ENCODE measurements at regions not wholly inside any gene's neighbourhood (a gene's known extent, or its start where the extent isn't known, plus 50 kb on each side); places are given as distances from the start of the nearest gene placed in this dataset.

DNA sequence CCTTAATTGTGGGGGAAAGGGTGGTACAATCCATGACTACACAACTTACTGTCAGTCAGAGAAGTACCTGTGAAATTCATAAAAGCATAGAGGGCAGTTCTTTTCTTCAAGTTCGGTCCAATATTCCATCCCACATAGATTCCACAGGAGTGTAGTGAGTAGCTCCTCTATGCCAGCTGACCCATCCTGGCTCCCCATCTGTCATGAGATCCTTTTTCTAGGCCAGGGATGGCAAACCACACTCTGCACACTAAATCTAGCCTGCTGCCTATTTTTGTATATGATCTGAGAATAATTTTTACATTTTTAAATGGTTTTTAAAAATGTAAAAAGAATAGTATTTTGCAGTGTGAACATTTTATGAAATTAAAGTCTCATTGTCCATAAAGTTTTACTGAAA lies 107.0 kb upstream of the TSPAN2 start:
- H3K27ac Mint-ChIP-seq, result no peak overlapping the region
- DNase-seq, result no peak
- no peaks in the 10 kb centered on the region for H3K36me3 Mint-ChIP-seq
- Histone ChIP-seq H3K9me3 (no peaks in the 10 kb centered on the region), H3K36me3 (ENCODE audit: control insufficient read depth in 2 of 2, extremely low read depth in 1 of 2, insufficient read depth in 1 of 2, low read length in 1 of 2) (no peaks in the 10 kb centered on the region), H3K4me1 (ENCODE audit: control insufficient read depth in 1 of 2, extremely low read depth in 1 of 2, insufficient read depth in 2 of 2, low read length in 2 of 2) (no peaks in the 10 kb centered on the region), H3K4me3 (ENCODE audit: control insufficient read depth in 1 of 2, extremely low read depth in 1 of 2, low read length in 1 of 2) (no peak overlapping the region), H3K27ac (ENCODE audit: low read length) (no peak overlapping the region), H3K27me3 (replicated peaks in 1 of 2; ENCODE audit: control insufficient read depth in 2 of 2, extremely low read depth in 1 of 2, insufficient read depth in 2 of 2, low read length in 1 of 2) (peaks cover 0 to 3% of the 10 kb centered on the region in 2 experiments)
- POLR2A ChIA-PET, result no interaction called here
- H3K9me3 Mint-ChIP-seq, result peaks cover 0 to 2% (median 0%) of the 10 kb centered on the region in 3 donors
- WGBS (ENCODE audit: insufficient coverage), result no CpG with 5 or more reads among the region's 1 CpG
- H3K27me3 Mint-ChIP-seq, result peaks cover 23 to 34% of the 10 kb centered on the region in 2 donors
- no peak for ATAC-seq (replicated peaks in 1 of 4)
- H3K4me1 Mint-ChIP-seq, result no peaks in the 10 kb centered on the region
- no peak overlapping the region for H3K4me3 Mint-ChIP-seq
- CTCF ChIA-PET, result no interaction called here

DNA sequence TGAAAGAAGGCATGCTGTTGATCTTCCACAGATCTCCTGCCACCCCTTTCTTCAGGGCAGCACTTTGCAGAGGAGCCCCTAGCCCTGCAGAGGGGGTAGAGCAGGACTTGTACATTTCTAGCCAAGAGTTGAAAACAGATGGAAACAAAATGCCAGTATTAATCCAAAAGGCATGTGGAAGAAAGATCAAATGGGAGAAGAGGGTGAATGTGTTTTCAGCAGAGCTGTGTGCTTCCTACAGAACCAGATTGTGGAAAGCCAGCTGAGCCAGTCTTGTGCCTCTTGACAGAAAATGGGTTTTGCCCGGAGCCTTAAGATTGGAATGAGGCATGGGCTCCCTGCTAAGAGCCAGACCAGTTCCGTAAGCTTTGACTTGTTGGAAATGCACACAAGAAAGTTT lies 105.2 kb upstream of the TSPAN2 start:
- Mint-ChIP-seq H3K27me3 (peaks cover 20 to 29% of the 10 kb centered on the region in 2 donors), H3K4me3 (no peak overlapping the region), H3K36me3 (no peaks in the 10 kb centered on the region), H3K9me3 (no peaks in the 10 kb centered on the region), H3K27ac (no peak overlapping the region), H3K4me1 (no peaks in the 10 kb centered on the region)
- WGBS (ENCODE audit: insufficient coverage), result 37% methylated on average over 2 of the region's 2 CpGs
- Histone ChIP-seq H3K4me3 (ENCODE audit: control insufficient read depth in 1 of 2, extremely low read depth in 1 of 2, low read length in 1 of 2) (no peak overlapping the region), H3K4me1 (ENCODE audit: control insufficient read depth in 1 of 2, extremely low read depth in 1 of 2, insufficient read depth in 2 of 2, low read length in 2 of 2) (no peaks in the 10 kb centered on the region), H3K36me3 (ENCODE audit: control insufficient read depth in 2 of 2, extremely low read depth in 1 of 2, insufficient read depth in 1 of 2, low read length in 1 of 2) (no peaks in the 10 kb centered on the region), H3K9me3 (no peaks in the 10 kb centered on the region), H3K27ac (ENCODE audit: low read length) (no peak overlapping the region), H3K27me3 (replicated peaks in 1 of 2; ENCODE audit: control insufficient read depth in 2 of 2, extremely low read depth in 1 of 2, insufficient read depth in 2 of 2, low read length in 1 of 2) (peaks cover 0 to 3% of the 10 kb centered on the region in 2 experiments)
- POLR2A ChIA-PET, result no interaction called here
- CTCF ChIA-PET, result no interaction called here
- no peak for DNase-seq
- ATAC-seq (replicated peaks in 1 of 4), result no peak

DNA sequence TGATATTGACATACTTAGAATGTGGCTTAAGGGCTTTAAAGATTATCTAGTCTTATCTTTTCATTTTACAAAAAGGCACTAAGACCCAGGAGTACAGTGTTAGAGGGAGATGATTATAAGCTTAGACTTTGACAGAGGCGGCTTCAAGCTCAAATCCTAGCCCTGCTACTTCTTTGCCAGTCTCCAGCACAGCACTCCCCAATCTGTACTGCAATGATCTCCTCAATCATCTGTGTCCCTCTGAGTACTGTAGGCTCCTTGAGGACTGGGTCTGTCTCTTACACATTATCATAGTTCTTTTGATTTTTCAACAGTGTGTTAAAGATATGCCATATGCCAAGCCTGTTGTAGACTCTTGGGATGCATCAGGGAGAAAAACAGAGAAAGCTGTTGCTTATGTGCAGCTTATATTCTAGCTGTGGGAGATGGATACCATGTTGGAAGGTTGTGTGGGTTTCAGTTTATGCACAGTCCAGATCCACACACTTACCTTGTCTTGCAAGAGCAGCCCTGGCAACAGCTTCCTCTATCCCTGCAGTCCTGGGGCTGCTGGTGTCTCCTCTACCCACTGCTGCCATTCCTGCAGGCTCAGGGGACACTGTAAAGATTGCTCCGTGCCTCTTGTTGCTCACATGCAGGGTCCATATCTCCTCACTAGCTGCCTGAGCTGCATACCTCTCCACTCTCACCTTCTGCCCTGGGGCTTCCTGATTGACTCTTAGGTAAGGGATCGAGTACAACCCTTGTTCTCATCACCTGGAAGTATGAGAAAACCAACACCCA lies 103.9 kb upstream of the TSPAN2 start:
- Mint-ChIP-seq H3K27ac (no peak overlapping the region), H3K36me3 (no peaks in the 10 kb centered on the region), H3K4me1 (no peaks in the 10 kb centered on the region), H3K9me3 (no peaks in the 10 kb centered on the region), H3K27me3 (peaks cover 12 to 30% of the 10 kb centered on the region in 2 donors), H3K4me3 (no peak overlapping the region)
- ChIA-PET POLR2A (no interaction called here), CTCF (no interaction called here)
- H3K4me1 ChIP-seq (ENCODE audit: control insufficient read depth in 1 of 2, extremely low read depth in 1 of 2, insufficient read depth in 2 of 2, low read length in 2 of 2), result no peaks in the 10 kb centered on the region
- H3K27ac ChIP-seq (ENCODE audit: low read length), result no peak overlapping the region
- ATAC-seq (replicated peaks in 1 of 4) (no peak), DNase-seq (no peak)
- H3K36me3 ChIP-seq (ENCODE audit: control insufficient read depth in 2 of 2, extremely low read depth in 1 of 2, insufficient read depth in 1 of 2, low read length in 1 of 2), result no peaks in the 10 kb centered on the region
- no peaks in the 10 kb centered on the region for H3K9me3 ChIP-seq
- H3K4me3 ChIP-seq (ENCODE audit: control insufficient read depth in 1 of 2, extremely low read depth in 1 of 2, low read length in 1 of 2), result no peak overlapping the region
- H3K27me3 ChIP-seq (replicated peaks in 1 of 2; ENCODE audit: control insufficient read depth in 2 of 2, extremely low read depth in 1 of 2, insufficient read depth in 2 of 2, low read length in 1 of 2), result peaks cover 0 to 5% of the 10 kb centered on the region in 2 experiments
- WGBS (ENCODE audit: insufficient coverage), result no CpG with 5 or more reads among the region's 3 CpGs

DNA sequence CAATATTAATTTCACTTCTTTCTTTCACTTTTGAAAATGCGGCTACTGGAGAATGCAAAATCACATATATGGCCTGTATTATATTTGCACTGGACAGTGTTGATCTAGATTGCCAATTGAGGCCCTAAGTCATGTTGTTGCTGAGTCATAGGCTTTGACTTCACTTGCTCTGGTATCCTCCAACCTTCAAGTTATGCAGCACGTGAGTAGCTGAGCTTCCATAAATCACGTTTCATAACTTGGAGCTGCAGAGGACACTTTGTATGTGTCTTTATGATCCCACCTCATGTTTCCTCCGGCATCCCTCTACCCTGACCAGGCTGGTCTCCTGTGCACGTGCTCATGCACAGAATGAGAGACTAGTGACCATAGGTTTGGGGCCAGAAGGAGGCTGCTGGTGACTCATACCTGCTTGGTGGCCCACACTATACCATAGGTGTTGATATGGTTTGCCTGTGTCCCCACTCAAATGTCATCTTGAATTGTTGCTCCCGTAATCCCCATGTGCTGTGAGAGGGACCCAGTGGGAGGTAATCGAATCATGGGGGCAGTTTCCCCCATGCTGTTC lies 103.0 kb upstream of the TSPAN2 start:
- no peaks in the 10 kb centered on the region for H3K36me3 ChIP-seq (ENCODE audit: control insufficient read depth in 2 of 2, extremely low read depth in 1 of 2, insufficient read depth in 1 of 2, low read length in 1 of 2)
- Mint-ChIP-seq H3K27me3 (peaks cover 5 to 21% of the 10 kb centered on the region in 2 donors), H3K9me3 (no peaks in the 10 kb centered on the region), H3K36me3 (no peaks in the 10 kb centered on the region), H3K27ac (no peak overlapping the region), H3K4me1 (no peaks in the 10 kb centered on the region), H3K4me3 (no peak overlapping the region)
- DNase-seq (no peak), ATAC-seq (replicated peaks in 1 of 4) (no peak)
- H3K4me1 ChIP-seq (ENCODE audit: control insufficient read depth in 1 of 2, extremely low read depth in 1 of 2, insufficient read depth in 2 of 2, low read length in 2 of 2), result no peaks in the 10 kb centered on the region
- ChIA-PET CTCF (no interaction called here), POLR2A (no interaction called here)
- H3K27ac ChIP-seq (ENCODE audit: low read length), result no peak overlapping the region
- H3K4me3 ChIP-seq (ENCODE audit: control insufficient read depth in 1 of 2, extremely low read depth in 1 of 2, low read length in 1 of 2), result no peak overlapping the region
- peaks cover 0 to 5% of the 10 kb centered on the region in 2 experiments for H3K27me3 ChIP-seq (replicated peaks in 1 of 2; ENCODE audit: control insufficient read depth in 2 of 2, extremely low read depth in 1 of 2, insufficient read depth in 2 of 2, low read length in 1 of 2)
- WGBS (ENCODE audit: insufficient coverage), result 40% methylated on average over 1 of the region's 7 CpGs
- H3K9me3 ChIP-seq, result no peaks in the 10 kb centered on the region

DNA sequence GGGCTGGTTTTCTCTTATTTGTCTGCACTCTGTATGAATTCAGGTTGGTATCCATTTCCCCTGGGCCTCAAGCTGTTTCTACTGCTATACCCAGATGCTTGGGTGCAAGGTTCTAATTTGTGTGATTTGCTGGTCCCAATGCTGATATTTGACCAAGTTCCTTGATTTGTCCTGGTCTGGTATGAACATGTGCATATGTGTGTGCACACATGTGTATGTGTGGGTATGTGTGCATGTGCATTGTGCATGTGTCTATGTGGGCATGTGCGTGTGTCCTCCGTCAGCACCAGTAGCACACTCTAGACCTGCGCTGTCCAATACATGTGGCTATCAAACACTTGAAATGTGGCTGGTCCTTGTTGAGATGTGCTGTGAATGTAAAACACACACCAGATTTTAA lies 102.4 kb upstream of the TSPAN2 start:
- Mint-ChIP-seq H3K36me3 (no peaks in the 10 kb centered on the region), H3K9me3 (no peaks in the 10 kb centered on the region), H3K27me3 (peaks cover 4 to 17% of the 10 kb centered on the region in 2 donors), H3K4me3 (no peak overlapping the region), H3K27ac (no peak overlapping the region), H3K4me1 (no peaks in the 10 kb centered on the region)
- Histone ChIP-seq H3K4me1 (ENCODE audit: control insufficient read depth in 1 of 2, extremely low read depth in 1 of 2, insufficient read depth in 2 of 2, low read length in 2 of 2) (no peaks in the 10 kb centered on the region), H3K4me3 (ENCODE audit: control insufficient read depth in 1 of 2, extremely low read depth in 1 of 2, low read length in 1 of 2) (no peak overlapping the region), H3K27ac (ENCODE audit: low read length) (no peak overlapping the region), H3K9me3 (no peaks in the 10 kb centered on the region), H3K27me3 (replicated peaks in 1 of 2; ENCODE audit: control insufficient read depth in 2 of 2, extremely low read depth in 1 of 2, insufficient read depth in 2 of 2, low read length in 1 of 2) (peaks cover 0 to 2% of the 10 kb centered on the region in 2 experiments), H3K36me3 (ENCODE audit: control insufficient read depth in 2 of 2, extremely low read depth in 1 of 2, insufficient read depth in 1 of 2, low read length in 1 of 2) (no peaks in the 10 kb centered on the region)
- POLR2A ChIA-PET, result no interaction called here
- 90% methylated on average over 2 of the region's 3 CpGs for WGBS (ENCODE audit: insufficient coverage)
- CTCF ChIA-PET, result no interaction called here
- no peak for DNase-seq
- no peak for ATAC-seq (replicated peaks in 1 of 4)

DNA sequence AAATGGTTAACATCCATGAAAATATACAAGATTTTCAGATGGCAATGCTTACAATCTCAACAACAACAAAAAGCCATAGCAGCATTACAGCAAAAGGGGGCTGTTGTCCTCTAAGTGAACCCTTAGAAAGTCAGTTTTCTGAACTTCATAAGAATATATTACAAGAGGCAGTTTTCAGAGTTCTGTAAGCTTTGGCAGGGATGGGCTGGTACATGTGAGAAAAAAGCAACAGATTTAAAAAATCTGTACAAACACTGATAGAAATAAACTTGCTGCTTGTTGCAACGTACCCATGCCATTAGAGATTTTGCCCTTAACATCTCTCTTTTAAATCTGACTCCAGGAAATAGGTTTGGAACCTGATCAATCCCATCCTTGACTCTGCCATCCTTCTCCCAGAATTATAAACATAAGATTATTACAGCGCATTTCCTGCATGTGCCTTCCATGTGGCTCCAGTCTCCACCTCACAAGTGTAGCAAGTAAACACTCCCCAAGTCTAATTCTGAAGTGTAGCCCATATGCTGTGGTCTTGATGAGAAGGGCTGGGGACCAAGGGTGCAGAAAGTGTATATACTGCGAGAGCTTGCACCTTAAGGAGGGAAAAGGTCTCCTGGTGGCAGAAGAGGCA lies 101.4 kb upstream of the TSPAN2 start:
- no peak overlapping the region for H3K4me3 Mint-ChIP-seq
- no peaks in the 10 kb centered on the region for H3K9me3 Mint-ChIP-seq
- CTCF ChIA-PET, result no interaction called here
- H3K27ac Mint-ChIP-seq, result no peak overlapping the region
- no peaks in the 10 kb centered on the region for H3K36me3 Mint-ChIP-seq
- DNase-seq (no peak), ATAC-seq (replicated peaks in 1 of 4) (no peak)
- Histone ChIP-seq H3K9me3 (no peaks in the 10 kb centered on the region), H3K36me3 (ENCODE audit: control insufficient read depth in 2 of 2, extremely low read depth in 1 of 2, insufficient read depth in 1 of 2, low read length in 1 of 2) (no peaks in the 10 kb centered on the region), H3K4me1 (ENCODE audit: control insufficient read depth in 1 of 2, extremely low read depth in 1 of 2, insufficient read depth in 2 of 2, low read length in 2 of 2) (no peaks in the 10 kb centered on the region), H3K4me3 (ENCODE audit: control insufficient read depth in 1 of 2, extremely low read depth in 1 of 2, low read length in 1 of 2) (no peak overlapping the region), H3K27ac (ENCODE audit: low read length) (no peak overlapping the region), H3K27me3 (replicated peaks in 1 of 2; ENCODE audit: control insufficient read depth in 2 of 2, extremely low read depth in 1 of 2, insufficient read depth in 2 of 2, low read length in 1 of 2) (peaks cover 0 to 2% of the 10 kb centered on the region in 2 experiments)
- H3K4me1 Mint-ChIP-seq, result no peaks in the 10 kb centered on the region
- peaks cover 4 to 17% of the 10 kb centered on the region in 2 donors for H3K27me3 Mint-ChIP-seq
- POLR2A ChIA-PET, result no interaction called here
- 50% methylated on average over 1 of the region's 3 CpGs for WGBS (ENCODE audit: insufficient coverage)
